Effector memory CD8-positive, alpha-beta T cell (primary cell): ENCODE measurements at regions not wholly inside any gene's neighbourhood (a gene's known extent, or its start where the extent isn't known, plus 50 kb on each side); places are given as distances from the start of the nearest gene placed in this dataset.

Experiments used
- ATAC-seq: fragments of 150-1000 bp; cut with Tn5 transposase; replicated peaks from 2 replicates; pipeline ENCODE4 v1.10.0; 2021; ENCODE audit warnings: mild to moderate bottlenecking, moderate library complexity
- DNase-seq, 3 experiments: peaks; one replicate each; pipeline ENCODE4 v3.0.0; 2021
- H3K27ac Mint-ChIP-seq, 2 donors: one replicate each; pipeline ENCODE4 v1.8.0; 2022; ENCODE audit warnings: mild to moderate bottlenecking in 2 of 2, mixed read lengths in 2 of 2, moderate library complexity in 2 of 2
- H3K27me3 Mint-ChIP-seq, 2 donors: one replicate each; pipeline ENCODE4 v1.8.0; 2022; ENCODE audit warnings: mixed read lengths in 2 of 2
- H3K36me3 Mint-ChIP-seq: one replicate; pipeline ENCODE4 v1.8.0; 2022; ENCODE audit warnings: mild to moderate bottlenecking, moderate library complexity, mixed read lengths; ENCODE audit not compliant: insufficient read depth
- H3K4me1 Mint-ChIP-seq, 2 donors: one replicate each; pipeline ENCODE4 v1.8.0; 2022; ENCODE audit warnings: low read depth in 2 of 2, mixed read lengths in 2 of 2
- H3K4me3 Mint-ChIP-seq, 2 donors: one replicate each; pipeline ENCODE4 v1.8.0; 2022; ENCODE audit warnings: mild to moderate bottlenecking in 2 of 2, mixed read lengths in 2 of 2, moderate library complexity in 2 of 2
- H3K9me3 Mint-ChIP-seq, 2 donors: one replicate each; pipeline ENCODE4 v1.8.0; 2022; ENCODE audit warnings: mixed read lengths in 2 of 2

DNA sequence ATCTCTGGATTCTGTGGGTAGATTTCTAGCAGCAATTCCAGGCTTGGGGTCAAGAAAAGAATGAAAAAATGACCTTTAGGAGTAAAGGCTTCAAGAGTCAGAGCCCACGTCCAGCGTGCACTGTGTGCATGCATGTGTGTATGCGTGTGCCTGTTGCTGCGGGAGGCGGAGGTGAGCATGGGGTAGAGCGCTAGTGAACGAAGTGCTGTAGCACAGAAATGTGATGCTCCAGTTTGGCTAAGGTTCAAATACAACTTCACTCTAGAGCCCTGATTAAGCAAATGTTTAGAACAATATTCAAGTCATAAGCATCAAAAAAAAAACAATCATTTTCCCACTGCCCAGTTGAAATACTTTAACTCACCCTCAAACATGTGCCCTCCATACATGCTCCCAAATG, 403.9 kb downstream of the ZNF608 start:
- no peaks in the 10 kb centered on the region for H3K27me3 Mint-ChIP-seq
- DNase-seq (no peak), ATAC-seq (no peak)
- no peak overlapping the region for H3K4me3 Mint-ChIP-seq
- no peaks in the 10 kb centered on the region for H3K36me3 Mint-ChIP-seq
- H3K9me3 Mint-ChIP-seq, result peaks cover 6 to 11% of the 10 kb centered on the region in 2 donors
- no peak overlapping the region for H3K27ac Mint-ChIP-seq
- no peaks in the 10 kb centered on the region for H3K4me1 Mint-ChIP-seq

DNA sequence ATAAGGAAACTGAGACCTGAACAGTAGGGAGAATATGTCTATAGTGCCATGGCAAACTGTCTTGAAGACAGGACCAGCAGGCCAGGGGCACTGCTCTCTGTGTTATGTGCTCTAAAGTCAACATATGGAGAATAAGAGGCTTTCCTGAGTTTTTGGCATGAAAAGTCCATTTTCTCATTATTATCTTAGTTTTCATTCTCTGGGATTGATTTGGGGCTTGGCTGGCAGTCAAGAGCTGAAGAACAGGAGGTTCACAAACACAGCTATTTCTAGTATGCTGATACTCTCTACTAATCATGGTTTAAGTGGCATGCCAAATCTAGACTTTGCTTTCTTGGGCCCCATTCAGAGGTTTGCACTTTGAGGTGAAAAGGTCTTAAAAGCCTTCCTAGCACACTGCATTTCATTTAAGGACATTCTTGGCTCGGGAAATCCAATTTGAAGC, 404.4 kb downstream of the ZNF608 start:
- H3K27ac Mint-ChIP-seq, result no peak overlapping the region
- H3K4me1 Mint-ChIP-seq, result no peaks in the 10 kb centered on the region
- no peak for DNase-seq
- H3K36me3 Mint-ChIP-seq, result no peaks in the 10 kb centered on the region
- no peak for ATAC-seq
- no peak overlapping the region for H3K4me3 Mint-ChIP-seq
- no peaks in the 10 kb centered on the region for H3K27me3 Mint-ChIP-seq
- peaks cover 6 to 14% of the 10 kb centered on the region in 2 donors for H3K9me3 Mint-ChIP-seq

DNA sequence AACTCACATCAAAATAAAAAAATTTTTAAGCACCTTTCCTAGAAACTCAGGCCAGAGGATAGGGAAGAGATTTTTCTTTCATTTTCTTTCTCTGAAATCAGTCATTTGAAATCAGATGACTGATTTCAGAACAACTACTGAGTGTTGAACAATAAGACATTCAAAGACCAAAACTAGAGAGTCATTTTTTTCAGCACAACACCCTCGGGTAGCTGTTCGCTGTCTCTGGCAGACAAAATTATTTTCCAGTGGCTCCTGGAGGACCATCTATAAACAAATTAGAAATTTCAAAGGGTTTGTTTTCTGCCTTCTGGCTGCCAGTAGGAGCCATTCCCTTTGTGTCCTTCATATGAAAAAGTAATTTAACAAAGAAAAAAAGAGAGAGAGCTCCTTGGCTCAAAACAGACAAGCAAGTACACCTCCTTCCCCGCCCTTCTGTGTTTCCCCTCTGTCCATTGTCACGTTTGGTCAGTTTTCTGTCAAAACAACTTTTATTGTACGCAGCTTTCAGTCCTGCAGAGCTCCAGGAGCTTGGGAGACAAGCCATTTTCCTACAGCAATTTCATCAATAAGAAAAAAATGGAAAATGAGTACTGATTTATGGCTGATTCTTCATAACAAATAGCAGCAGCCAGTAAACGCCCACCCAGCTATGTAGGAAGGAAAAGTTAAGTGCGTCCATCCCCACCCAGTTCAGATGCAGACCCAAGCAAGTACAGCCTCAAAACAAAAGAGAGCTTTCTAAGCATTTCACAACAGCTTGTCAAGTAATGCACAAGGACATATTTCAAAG, 405.2 kb downstream of the ZNF608 start:
- DNase-seq, result no peak
- H3K36me3 Mint-ChIP-seq, result no peaks in the 10 kb centered on the region
- ATAC-seq, result no peak
- H3K4me1 Mint-ChIP-seq, result no peaks in the 10 kb centered on the region
- peaks cover 6 to 14% of the 10 kb centered on the region in 2 donors for H3K9me3 Mint-ChIP-seq
- no peak overlapping the region for H3K27ac Mint-ChIP-seq
- no peaks in the 10 kb centered on the region for H3K27me3 Mint-ChIP-seq
- H3K4me3 Mint-ChIP-seq, result no peak overlapping the region

DNA sequence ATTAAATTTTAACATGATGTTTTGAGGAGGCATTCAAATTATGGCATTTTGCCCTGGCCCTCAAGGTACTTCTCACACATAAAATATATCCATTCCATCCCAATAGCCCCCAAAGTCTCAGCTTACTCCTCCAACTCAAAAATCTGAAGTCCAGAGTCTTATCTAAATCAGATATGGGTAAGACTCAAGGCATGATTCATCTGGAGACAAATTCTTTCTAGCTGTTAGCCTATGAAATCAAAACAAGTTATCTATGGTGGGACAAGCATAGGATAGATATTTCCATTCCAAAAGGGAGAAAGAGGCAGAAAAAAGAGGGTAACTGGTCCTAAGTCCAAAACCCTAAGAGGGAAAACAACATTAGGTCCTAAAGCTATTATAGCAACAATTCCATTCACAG, 408.4 kb downstream of the ZNF608 start:
- no peak for ATAC-seq
- H3K36me3 Mint-ChIP-seq, result no peaks in the 10 kb centered on the region

DNA sequence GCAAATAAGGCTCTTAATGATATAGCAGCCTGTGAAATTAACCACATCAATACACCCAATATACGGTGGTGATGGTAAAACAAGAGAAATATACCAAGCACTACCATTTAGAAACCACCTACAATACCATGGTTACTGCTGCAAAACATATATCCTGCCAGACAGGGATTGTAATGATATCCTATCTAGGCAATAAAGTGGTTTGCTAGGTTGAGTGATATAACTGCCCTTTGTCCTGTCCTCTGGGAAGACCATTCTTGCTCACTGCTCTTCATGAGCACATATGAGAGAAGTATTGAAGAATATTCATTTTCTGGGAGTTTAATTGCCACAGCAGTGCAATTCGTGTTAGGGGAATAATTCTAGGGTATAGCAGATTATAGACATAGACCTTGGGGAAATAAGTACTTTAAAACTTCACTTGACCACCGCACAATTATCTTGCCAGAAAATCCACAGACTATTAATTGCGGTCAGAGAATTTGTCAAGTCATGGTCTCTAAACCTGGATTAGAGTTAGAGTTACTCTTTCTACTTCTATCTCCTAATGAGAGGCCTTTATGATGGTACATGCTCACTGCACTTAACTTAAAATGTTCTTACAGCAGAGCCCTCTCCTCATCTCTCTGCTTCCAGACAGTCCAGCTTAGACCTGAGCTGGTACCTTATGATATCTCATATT, 413.0 kb downstream of the ZNF608 start:
- Mint-ChIP-seq H3K4me3 (no peak overlapping the region), H3K27me3 (no peaks in the 10 kb centered on the region), H3K9me3 (peaks cover 12 to 20% of the 10 kb centered on the region in 2 donors), H3K27ac (no peak overlapping the region), H3K4me1 (no peaks in the 10 kb centered on the region), H3K36me3 (no peaks in the 10 kb centered on the region)
- ATAC-seq (no peak), DNase-seq (no peak)

More for the DNA sequence above, 408.4 kb downstream of the ZNF608 start:
- Mint-ChIP-seq H3K27me3 (no peaks in the 10 kb centered on the region), H3K4me1 (no peaks in the 10 kb centered on the region), H3K9me3 (peaks cover 6 to 19% of the 10 kb centered on the region in 2 donors), H3K27ac (no peak overlapping the region), H3K4me3 (no peak overlapping the region)
- DNase-seq, result no peak

DNA sequence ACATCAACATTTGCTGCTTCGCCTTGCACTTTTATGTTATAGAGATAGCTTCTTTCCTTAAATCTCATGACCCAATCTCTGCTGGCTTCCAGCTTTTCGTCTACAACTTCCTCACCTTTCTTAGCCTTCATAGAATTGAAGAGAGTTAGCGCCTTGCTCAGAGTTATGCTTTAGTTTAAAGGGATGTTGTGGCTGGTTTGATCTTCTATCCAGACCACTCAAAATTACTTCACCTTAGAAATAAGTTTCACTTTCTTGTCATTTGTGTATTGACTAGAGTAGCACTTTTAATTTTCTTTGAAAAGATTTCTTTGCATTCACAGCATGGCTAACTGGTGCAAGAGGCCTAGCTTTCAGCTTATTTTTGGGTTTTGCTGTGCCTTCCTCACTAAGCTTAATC, 414.2 kb downstream of the ZNF608 start:
- Mint-ChIP-seq H3K9me3 (peaks cover 12 to 14% of the 10 kb centered on the region in 2 donors), H3K36me3 (no peaks in the 10 kb centered on the region), H3K27ac (no peak overlapping the region), H3K27me3 (no peaks in the 10 kb centered on the region), H3K4me3 (no peak overlapping the region), H3K4me1 (no peaks in the 10 kb centered on the region)
- ATAC-seq, result no peak
- no peak for DNase-seq

DNA sequence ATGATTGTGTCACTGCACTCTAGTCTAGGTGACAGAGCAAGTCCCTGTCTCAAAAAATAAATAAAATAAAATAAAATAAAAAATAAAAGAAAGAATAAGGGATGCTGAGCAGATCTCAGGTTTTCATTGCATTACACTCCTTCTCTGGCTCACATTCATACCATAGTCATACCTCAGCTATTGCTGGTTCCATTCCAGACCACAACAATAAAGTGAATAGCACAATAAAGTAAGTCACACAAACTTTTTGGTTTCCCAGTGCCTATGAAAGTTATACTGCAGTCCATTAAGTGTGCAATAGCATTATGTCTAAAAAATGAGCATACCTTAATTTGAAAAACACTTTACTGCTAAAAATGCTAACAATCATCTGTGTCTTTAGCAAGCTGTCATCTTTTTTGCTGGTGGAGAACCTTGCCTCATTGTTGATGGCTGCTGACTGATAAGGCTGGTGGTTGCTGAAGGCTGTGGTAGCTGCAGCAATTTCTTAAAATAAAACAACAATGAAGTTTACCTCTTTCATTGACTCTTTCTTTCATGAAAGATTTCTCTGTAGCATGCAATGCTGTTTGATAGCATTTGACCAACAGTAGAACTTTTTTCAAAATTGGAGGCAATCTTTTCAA, 415.7 kb downstream of the ZNF608 start:
- Mint-ChIP-seq H3K36me3 (no peaks in the 10 kb centered on the region), H3K4me1 (no peaks in the 10 kb centered on the region), H3K4me3 (no peak overlapping the region), H3K9me3 (peaks cover 12% of the 10 kb centered on the region in 2 donors), H3K27me3 (no peaks in the 10 kb centered on the region), H3K27ac (no peak overlapping the region)
- no peak for DNase-seq
- ATAC-seq, result no peak

DNA sequence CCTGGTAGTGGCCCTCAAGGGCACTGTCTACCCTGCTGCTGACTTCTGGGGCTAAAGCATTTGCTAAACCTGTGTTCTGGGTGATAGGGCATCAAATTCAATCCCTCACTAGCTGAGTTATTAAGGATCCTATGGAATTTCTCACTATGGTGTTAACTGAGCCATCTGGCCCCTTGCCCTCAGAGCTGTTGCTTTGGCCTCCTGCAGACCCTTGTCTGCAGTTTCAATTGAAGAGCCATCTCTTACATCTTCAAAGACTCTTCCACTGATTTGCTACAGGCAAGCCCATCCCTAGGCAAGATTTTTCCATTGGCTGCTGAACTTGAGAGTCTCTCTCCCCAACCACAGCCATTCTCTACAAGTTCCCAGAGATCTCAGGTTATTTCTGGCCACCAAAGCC, 418.2 kb downstream of the ZNF608 start:
- DNase-seq, result no peak
- Mint-ChIP-seq H3K27me3 (no peaks in the 10 kb centered on the region), H3K27ac (no peak overlapping the region), H3K9me3 (peaks cover 7 to 26% of the 10 kb centered on the region in 2 donors), H3K4me3 (no peak overlapping the region), H3K4me1 (no peaks in the 10 kb centered on the region), H3K36me3 (no peaks in the 10 kb centered on the region)
- ATAC-seq, result no peak

DNA sequence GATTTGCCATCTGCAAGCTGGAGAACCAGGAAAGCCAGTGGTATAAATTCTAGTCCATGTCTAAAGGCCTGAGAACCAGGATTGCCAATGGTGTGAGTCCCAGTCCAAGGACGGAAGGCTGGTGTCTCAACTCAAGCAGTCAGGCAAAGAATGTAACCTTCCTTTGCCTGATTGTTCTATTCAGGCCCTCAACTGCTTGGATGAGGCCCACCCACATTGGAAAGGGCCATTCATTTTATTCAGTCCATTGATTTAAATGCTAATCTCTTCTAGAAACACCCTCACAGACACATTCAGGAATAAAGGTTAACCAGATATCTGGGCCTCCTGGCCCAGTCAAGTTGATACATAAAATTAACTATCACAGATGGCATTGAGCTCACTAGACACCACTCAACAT, 427.8 kb downstream of the ZNF608 start:
- no peak for ATAC-seq
- no peak for DNase-seq
- peaks cover 6 to 12% of the 10 kb centered on the region in 2 donors for H3K9me3 Mint-ChIP-seq
- H3K27me3 Mint-ChIP-seq, result no peaks in the 10 kb centered on the region
- H3K36me3 Mint-ChIP-seq, result no peaks in the 10 kb centered on the region
- no peaks in the 10 kb centered on the region for H3K4me1 Mint-ChIP-seq
- no peak overlapping the region for H3K4me3 Mint-ChIP-seq
- H3K27ac Mint-ChIP-seq, result no peak overlapping the region

DNA sequence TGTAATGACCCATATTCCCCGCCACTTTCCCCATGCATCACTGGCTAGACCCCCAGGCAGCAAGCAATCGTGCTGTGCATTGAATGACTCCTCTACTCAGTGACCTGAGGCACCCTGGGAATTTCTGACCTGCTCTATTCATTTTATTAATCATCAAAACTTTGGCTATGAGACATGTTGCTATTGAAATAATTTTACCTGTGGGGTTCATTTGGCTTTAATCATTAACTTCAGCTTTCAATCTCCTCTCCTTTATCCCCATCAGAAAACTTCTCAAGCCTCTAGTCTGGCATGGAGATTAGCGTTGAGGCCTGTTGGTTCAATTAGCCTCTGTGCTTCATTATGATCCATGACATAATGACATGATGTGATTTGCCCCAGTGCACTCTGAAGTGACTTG, 429.0 kb downstream of the ZNF608 start:
- DNase-seq, result no peak
- H3K9me3 Mint-ChIP-seq, result peaks cover 6 to 12% of the 10 kb centered on the region in 2 donors
- H3K27me3 Mint-ChIP-seq, result no peaks in the 10 kb centered on the region
- no peak overlapping the region for H3K4me3 Mint-ChIP-seq
- H3K36me3 Mint-ChIP-seq, result no peaks in the 10 kb centered on the region
- H3K27ac Mint-ChIP-seq, result no peak overlapping the region
- no peak for ATAC-seq
- no peaks in the 10 kb centered on the region for H3K4me1 Mint-ChIP-seq

DNA sequence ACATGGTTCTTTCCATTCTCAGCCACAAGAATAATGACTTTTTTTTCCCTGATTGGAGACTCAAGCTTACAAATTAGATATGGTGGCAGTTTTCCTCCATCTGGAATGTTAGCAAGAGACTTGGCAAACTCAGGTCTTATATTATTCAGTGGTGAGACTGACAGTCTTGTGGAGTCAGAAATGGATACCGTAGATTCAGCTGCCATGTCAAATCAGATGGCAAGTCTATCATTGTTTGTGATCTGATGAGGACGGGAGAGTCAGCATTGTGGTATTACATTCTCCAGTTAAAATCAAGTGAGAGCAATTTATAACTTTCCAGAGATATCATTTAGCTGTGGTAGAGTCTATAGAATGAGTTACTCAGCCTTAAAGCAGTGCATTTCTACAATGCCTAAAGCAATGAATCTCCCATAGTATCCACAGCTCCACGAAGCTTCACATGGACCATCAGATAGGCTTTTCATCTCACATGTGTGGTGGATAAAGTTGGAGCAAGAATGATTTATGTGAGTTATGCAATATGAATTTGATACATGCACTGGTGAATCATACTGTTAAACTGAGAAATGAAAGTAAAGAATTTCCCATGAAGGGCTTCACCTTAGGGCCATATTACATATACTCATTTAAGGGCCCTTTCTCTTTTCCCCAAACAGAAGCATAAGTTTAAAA, 430.6 kb downstream of the ZNF608 start:
- Mint-ChIP-seq H3K9me3 (peaks cover 5 to 12% of the 10 kb centered on the region in 2 donors), H3K27me3 (no peaks in the 10 kb centered on the region), H3K27ac (no peak overlapping the region), H3K4me3 (no peak overlapping the region), H3K4me1 (no peaks in the 10 kb centered on the region), H3K36me3 (no peaks in the 10 kb centered on the region)
- DNase-seq (no peak), ATAC-seq (no peak)

DNA sequence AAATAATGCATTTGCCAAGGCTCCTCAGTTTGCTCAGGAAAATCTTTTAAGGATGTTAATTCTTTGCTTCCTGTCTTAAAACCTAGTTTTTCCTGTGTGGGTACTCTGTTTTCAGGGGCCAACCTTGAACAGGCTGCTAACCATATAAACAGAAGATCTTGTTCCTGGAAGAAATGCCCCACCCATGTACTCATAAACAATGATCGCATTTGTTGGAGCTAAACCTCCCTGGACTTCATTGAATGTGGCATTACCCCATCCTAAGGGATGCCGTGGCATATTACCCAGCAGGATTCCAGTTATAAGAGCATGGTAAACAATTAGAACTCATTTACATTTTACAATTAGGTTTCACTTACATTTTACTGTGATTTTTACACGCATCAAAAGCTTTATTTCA, 436.0 kb downstream of the ZNF608 start:
- H3K36me3 Mint-ChIP-seq, result no peaks in the 10 kb centered on the region
- H3K4me3 Mint-ChIP-seq, result no peak overlapping the region
- ATAC-seq (no peak), DNase-seq (no peak)
- H3K27ac Mint-ChIP-seq, result no peak overlapping the region
- H3K4me1 Mint-ChIP-seq, result no peaks in the 10 kb centered on the region
- peaks cover 0 to 2% of the 10 kb centered on the region in 2 donors for H3K9me3 Mint-ChIP-seq
- H3K27me3 Mint-ChIP-seq, result no peaks in the 10 kb centered on the region

DNA sequence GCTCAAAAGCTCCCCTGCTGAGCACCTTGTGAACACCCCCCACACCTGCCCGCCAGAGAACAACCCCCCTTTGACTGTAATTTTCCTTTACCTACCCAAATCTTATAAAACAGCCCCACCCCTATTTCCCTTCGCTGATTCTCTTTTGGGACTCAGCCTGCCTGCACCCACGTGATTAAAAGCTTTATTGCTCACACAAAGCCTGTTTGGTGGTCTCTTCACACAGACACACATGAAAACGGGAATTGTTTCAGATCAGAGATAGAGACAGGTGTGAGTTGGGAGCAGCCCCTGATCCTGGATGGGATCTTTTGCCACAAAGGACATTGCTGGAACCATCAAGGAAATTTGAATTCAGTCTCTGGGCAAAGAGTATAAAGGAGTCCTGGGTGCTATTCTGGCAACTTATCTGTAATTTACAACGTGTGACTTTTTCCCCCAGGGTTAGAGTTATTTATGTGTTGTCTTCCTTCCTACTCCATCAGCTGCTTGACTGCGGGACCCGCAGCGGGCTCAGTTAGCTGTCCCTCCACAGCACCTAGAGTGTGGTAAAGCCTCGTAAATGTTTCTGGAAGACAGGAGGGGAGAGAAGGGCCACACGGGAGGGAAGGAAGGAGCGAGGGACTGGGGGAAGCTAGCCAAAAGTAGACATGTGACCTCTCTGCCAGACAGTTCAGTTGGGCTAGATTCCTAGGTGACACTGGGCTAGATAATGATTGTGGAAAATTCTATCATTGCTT, 437.0 kb downstream of the ZNF608 start:
- Mint-ChIP-seq H3K27me3 (no peaks in the 10 kb centered on the region), H3K4me1 (no peaks in the 10 kb centered on the region), H3K4me3 (no peak overlapping the region), H3K36me3 (no peaks in the 10 kb centered on the region), H3K9me3 (peaks cover 0 to 2% of the 10 kb centered on the region in 2 donors), H3K27ac (no peak overlapping the region)
- DNase-seq (no peak), ATAC-seq (no peak)
